Fibroblast of pulmonary artery (primary cell): ENCODE measurements at regions not wholly inside any gene's neighbourhood (a gene's known extent, or its start where the extent isn't known, plus 50 kb on each side); places are given as distances from the start of the nearest gene placed in this dataset.

Experiments used
- DNase-seq: peaks from one replicate; pipeline ENCODE4 v3.0.0-alpha.2; 2010; ENCODE audit warnings: low read depth
- H3K4me3 ChIP-seq: replicated peaks from 2 replicates; pipeline ENCODE4 v1.5.1; 2011; ENCODE audit warnings: low read depth, mild to moderate bottlenecking, control low read depth, low read length, moderate library complexity
- TF ChIP-seq, protein P1 (sequence below): IDR thresholded peaks from 2 replicates; pipeline ENCODE4 v1.5.1; 2011; ENCODE audit warnings: mild to moderate bottlenecking, control low read depth, low read length, inconsistent platforms; ENCODE audit errors: missing control alignments

DNA sequence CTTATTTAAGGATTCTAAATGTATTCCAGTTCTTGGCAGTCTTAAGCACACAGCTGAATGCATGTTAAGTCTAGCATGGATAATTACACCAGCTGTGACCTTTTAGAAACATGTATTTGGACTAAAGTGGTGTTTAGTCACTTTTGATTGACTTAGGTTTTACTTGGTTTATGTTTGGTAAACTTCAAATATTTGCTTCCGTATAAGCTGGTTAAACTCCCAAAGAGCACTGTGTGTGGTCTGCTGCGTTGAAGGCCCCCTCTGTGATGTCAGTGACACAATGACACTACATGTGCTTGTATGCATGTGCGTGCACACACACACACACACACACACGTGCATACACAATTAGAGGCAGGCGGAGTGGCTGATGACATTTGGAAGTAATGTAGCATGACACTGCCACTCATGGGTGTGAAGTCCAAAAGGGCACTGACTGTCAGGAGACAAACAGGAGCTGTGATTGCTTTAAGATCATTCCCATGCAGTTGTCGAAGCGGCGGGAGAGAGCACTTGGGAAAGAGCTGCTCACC is 156.1 kb upstream of the CDH13 start:
- no peak for DNase-seq
- TF ChIP-seq, protein P1, sequence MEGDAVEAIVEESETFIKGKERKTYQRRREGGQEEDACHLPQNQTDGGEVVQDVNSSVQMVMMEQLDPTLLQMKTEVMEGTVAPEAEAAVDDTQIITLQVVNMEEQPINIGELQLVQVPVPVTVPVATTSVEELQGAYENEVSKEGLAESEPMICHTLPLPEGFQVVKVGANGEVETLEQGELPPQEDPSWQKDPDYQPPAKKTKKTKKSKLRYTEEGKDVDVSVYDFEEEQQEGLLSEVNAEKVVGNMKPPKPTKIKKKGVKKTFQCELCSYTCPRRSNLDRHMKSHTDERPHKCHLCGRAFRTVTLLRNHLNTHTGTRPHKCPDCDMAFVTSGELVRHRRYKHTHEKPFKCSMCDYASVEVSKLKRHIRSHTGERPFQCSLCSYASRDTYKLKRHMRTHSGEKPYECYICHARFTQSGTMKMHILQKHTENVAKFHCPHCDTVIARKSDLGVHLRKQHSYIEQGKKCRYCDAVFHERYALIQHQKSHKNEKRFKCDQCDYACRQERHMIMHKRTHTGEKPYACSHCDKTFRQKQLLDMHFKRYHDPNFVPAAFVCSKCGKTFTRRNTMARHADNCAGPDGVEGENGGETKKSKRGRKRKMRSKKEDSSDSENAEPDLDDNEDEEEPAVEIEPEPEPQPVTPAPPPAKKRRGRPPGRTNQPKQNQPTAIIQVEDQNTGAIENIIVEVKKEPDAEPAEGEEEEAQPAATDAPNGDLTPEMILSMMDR: no peak
- no peak overlapping the region for H3K4me3 ChIP-seq

DNA sequence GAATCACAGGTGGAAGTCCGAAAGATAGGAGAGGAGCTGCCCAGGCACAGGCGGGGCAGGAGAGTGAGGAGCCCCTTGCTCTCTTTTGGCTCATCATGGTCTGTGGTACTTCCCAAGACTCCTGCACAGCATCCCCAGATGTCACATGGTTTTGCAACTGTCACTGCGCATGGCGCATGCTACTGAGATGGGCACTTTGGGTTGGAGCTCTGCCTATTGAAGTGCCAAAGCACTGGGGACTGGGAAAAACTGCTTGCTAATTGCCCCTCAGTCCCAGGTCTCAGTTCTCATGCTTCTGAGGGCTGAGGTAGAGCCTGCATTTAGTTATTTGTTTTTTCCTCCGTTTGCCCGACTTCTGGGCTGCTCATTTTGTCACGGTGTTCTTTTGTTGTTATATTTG is 156.8 kb upstream of the CDH13 start:
- TF ChIP-seq, protein P1: no peak
- H3K4me3 ChIP-seq: no peak overlapping the region
- no peak for DNase-seq

DNA sequence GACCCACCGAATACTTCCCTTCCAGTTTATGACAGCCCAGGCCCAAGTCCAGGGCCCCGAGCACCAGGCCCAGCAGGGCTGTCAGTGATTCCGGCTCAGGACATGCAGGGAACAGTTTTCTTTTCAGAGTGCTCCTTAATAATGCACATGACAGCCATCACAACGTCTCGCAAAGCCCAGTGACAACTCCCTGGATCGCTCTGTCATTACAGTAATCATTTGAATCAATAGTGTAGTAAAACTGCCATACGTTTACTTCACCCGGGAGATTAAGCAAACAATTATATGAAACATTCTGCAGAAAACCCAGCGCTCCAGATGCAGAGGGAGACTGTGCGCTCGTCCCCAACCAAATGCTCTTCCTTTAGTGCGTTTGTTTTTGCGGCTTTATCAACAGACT is 162.6 kb upstream of the CDH13 start:
- TF ChIP-seq, protein P1: no peak
- no peak for DNase-seq
- H3K4me3 ChIP-seq: no peak overlapping the region

DNA sequence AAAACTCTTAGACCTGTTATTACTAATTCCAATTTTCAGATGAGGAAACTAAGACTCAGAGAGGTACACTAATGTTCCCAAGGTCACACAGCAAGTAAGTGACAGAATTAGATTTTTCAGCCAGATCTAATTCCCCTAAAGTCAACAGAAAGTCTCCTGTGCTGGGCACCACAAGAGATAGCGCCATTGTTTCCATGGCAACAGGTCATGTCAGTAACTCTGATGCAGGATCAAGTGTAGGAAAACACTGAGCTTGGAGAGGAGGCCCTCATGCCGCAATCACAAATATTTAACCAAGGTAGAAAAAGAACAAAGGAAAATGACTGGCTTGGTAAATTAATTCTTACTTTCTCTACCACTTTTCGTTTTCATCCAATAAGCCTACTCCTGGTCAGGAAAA is 166.0 kb upstream of the CDH13 start:
- DNase-seq: no peak
- TF ChIP-seq, protein P1: no peak
- H3K4me3 ChIP-seq: no peak overlapping the region

DNA sequence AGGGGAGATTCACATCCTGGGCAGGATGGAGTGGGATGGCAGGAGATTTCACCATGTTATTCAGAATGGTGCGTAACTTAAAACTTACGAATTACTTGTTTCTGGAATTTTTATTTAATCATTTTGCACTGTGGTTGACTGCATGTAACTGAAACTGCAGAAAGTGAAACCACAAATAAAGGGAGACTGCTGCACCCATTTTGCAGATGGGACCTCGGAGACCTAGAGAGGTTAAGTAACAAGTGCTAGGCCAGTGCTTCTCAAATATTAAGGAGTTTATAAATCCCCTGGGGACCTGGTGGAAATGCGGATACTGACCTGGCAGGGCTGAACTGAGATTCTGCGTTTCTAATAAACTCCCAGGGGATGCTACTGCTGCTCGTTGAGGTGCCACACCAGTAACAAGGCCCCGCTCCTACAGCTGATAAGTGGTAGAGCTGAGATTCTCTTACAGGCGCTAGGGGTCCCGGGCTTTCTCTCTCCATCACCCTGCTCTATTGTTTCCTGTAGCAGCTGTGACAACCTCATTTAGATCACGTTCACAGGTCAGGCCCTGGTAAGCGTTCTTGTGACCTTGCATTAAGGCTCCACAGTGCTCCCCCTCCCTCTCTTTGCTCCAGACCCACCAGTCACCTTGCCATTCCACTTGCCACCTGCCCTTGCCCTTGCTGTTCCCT is 167.1 kb upstream of the CDH13 start:
- H3K4me3 ChIP-seq: no peak overlapping the region
- DNase-seq: no peak
- TF ChIP-seq, protein P1: no peak

DNA sequence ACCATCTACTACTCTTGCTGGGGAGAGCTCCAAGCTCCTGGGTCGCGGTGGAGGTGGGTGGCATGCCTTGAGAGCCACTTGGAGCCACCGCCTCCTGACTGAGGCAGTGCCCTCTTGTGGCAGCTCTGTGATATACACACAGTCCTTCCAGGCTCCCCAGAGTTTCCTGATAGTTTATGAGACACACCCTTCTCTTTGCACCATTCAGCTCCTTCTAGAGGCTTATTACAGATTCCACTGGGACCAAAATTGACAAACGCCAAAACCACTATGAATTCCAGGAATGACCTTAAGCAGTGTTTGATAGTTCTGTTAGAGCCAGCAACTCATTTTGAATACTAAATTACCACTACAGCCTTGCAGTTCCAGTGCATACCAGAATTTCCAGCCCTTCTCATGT is 170.1 kb upstream of the CDH13 start:
- TF ChIP-seq, protein P1: peak; percentile 81
- DNase-seq: peak; percentile 57
- H3K4me3 ChIP-seq: no peak overlapping the region

DNA sequence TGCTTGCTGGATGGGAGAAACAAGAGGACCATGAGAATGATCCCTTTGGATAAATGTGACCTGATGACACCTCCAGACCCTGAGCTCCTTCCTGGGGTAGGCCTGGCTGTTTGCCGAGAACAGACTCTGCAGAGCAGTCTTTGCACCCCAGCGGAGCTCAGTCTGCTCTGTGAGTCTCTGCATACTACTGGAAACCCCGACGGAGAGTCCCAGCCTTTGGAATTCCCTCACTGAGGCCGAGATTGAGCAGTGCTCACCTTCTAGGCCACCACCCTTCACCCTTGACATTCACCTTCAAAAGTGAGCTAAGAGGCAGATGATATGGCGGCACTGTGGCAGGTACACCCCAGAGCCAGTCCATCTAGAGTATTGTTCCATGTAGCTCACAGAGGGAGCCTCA is 172.2 kb upstream of the CDH13 start:
- TF ChIP-seq, protein P1: no peak
- DNase-seq: no peak
- H3K4me3 ChIP-seq: no peak overlapping the region
